Superior temporal gyrus (tissue), 1 donor: ENCODE measurements at regions not wholly inside any gene's neighbourhood (a gene's known extent, or its start where the extent isn't known, plus 50 kb on each side); places are given as distances from the start of the nearest gene placed in this dataset.
"Not testable (repeated sequence)": the region's sequence is repeated elsewhere in the genome, so short reads cannot be mapped to it uniquely, and the experiment has no call there.

ENCODE experiments used
- DNase-seq: peaks from one replicate; pipeline ENCODE4 v3.0.0-alpha.2; 2016; ENCODE audit errors: extremely low spot score

DNA sequence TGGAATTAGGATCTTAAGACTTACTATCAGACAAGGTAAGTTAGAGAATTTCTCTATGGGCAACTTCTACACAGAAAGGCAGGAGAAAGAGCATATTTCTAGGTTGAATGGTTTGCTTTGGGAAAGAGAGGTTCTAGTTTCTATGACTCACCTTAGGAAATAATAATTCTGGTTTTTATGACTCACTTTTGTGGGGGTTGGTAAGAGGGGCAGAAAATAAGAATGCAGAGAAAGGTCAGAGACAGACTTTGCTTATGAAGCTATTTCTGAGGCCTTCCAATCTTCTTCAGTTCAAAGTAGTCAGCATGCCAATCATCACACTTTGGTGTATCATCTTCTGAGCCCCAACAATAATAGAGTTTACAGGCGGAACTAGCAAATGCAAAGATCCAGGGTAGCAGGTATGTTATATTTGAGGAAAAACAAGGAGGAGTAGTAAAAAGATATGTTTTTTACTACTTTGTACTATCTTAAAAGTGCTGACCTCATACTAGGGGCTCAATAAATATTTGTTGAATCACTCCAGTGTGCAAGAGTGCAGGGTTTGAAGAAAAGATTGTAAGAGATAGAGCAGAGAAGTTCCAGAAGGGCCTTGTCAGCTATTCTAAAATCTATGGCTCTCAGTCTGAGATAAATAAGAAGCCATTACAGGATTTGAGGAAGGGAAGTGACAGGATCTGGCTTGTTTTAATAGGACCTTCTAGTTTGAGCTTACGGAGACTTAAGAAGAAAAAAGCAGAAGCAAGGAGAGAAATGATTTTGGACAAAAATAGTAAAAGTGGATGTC is 56.7 kb upstream of the LRFN5 start:
- no peak for DNase-seq

DNA sequence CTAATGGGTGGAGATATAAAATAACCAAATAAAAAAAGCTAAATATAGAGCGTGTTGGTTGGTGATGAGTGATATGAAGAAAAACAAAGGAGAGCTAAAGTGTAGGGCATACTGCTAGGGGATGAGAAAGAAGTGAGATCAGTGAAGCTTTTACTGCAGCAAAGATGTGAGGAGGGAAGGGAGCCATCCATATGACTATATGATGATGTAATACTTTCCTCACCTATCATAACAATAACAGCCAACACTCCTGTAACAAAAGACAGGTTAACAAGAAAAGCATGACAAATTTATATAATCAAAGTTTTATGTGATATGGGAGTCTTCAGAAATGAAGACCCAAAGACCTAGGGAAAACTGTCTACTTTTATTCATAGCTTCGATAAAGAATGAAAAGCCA is 57.4 kb upstream of the LRFN5 start:
- no peak for DNase-seq

DNA sequence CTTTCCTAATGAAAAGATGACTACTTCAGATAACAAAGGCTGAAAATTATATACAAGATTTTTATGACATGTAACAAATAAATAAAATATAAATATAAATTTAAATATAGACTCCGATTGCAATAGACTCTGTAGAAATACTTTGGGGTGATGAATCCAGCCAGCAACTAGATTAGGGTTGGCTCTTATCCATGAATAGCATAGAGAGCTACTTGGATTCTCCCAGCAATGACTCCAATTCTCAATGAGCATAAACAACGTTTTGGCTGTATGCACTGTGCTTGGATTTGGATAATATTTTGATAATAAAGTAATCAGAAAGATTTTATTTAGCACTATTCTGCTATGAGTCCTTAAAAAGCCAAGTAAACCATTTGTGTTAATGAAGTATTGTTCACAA is 58.0 kb upstream of the LRFN5 start:
- no peak for DNase-seq

DNA sequence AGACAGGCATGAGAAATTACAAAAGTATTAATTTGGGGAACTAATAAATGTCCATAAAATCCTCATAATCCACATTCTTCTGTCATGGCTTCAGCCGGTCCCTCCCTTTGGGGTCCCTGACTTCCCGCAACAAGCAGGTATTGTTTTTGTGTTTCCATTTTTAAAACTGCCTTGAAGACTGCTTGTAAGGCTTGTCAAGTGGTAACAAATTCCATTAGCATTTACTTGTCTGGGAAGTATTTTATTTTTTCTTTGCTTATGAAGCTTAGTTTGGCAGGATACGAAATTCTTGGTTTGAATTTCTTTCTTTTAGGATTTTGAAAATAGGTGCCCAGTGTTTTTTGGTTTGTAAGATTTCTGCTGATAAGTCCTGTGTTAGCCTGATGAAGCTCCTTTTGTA is 65.3 kb upstream of the LRFN5 start:
- DNase-seq = no peak

DNA sequence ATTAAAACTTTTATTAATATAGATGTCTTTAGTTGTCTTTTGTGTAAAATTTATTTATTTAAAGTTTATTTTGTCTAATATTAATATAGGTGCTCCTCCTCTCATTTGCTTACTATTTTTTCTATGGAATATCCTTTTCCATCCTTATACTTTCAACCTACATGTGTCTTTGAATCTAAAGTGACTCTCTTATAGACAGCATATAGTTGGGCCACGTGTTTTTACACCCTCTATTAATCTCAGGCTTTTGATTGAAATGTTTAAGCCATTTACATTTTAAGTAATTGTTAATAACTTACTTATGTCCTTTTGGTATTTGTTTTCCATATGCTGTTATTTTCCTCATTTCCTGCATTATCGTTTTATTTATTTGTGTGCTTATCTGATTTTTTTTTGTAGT is 74.4 kb upstream of the LRFN5 start:
- no peak for DNase-seq

GRCh38 chr14:41521891-41522290 is 84.8 kb upstream of the LRFN5 start:
- no peak for DNase-seq

DNA sequence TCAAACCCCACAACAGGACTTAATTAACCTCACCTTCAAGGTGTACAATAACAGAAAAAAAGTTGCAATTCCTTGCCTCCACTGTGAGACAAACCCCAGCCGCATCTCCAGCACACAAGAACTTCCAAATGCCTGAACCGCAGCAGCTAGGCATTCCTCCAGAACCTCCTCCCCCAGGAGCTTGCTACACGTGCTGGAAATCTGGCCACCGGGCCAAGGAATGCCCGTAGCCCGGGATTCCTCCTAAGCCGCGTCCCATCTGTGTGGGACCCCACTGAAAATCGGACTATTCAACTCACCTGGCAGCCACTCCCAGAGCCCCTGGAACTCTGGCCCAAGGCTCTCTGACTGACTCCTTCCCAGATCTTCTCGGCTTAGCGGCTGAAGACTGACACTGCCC is 88.6 kb upstream of the LRFN5 start:
- not testable (repeated sequence) for DNase-seq

GRCh38 chr14:41506552-41506951 is 100.1 kb upstream of the LRFN5 start:
- no peak for DNase-seq

DNA sequence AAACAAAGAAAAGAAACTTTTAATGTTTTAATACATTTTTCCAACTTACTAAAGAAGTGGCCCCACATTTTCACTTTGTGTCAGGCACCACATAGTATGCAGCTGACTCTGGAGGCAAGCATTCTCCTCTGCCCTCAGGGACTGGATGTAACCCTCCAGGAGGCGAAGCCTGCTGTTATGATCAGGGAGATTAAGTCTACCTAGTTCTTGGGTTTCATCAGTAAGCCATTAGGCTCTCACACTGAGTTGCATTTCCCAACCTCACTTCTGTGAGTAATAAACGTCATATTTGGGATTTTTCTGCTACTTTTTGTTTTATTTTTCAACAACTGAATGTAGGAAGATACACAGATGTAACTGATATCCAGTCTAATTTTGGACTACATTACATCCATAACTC is 101.2 kb upstream of the LRFN5 start:
- no peak for DNase-seq

DNA sequence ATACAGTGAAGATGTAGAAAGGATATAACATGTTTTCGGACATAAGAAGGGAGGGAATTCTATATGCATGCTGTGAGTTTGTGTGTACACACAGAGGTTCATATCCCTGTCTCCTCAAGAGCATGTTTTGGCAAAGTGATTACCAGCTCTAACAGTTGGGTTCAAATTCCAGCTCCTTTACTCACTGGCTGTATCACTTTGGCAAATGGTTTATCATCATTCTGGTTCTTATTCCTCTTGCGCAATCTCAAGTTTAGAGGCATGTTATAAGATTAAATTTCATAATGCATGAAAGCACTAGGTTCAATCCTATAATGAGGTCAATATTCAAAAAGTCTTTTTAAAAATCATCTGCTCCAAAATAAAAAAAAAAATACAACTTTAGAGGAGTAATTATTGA is 107.7 kb upstream of the LRFN5 start:
- no peak for DNase-seq

GRCh38 chr14:41490323-41490722 is 116.4 kb upstream of the LRFN5 start:
- no peak for DNase-seq

GRCh38 chr14:41489315-41489972 is 117.2 kb upstream of the LRFN5 start:
- DNase-seq = no peak

DNA sequence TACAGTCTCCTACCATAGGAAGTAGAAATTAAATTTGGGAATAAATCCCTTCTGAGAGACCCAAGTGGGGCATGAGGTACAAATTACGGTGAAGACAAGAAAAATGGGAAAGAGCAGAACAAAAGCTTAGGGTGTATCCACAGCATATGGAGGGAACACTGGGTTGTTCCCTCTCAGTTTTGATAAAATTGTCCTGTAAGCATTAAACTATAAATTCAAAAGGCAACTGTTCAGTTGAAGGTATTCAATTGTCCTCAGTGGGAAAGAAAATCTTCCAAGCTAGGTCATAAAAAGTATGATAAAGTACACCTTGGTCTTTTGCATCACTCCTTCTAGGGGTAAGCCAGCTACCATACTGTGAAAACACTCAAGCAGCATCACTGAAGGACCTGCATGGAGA is 118.3 kb upstream of the LRFN5 start:
- DNase-seq = no peak

DNA sequence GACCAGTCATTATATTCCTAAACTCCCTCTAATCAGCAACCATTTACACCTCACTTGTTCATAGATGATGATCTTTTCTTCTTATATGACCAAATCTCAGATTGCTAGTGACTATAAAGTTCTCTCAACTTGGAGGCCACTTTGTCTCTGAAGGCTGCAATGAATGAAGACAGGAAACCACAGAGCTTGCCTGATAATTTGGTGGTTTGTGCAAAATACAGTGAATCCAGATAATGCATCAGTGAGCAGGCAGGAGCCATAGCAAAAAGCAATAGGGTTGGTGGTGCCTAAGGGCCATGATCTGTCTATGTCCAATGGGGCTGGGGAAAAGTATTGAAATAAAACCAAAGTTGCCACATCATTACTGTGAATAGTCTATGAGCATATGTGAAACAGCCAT is 123.8 kb upstream of the LRFN5 start:
- no peak for DNase-seq

GRCh38 chr14:41476526-41476925 is 130.2 kb upstream of the LRFN5 start:
- no peak for DNase-seq

GRCh38 chr14:41461380-41461779 is 145.3 kb upstream of the LRFN5 start:
- DNase-seq = no peak

DNA sequence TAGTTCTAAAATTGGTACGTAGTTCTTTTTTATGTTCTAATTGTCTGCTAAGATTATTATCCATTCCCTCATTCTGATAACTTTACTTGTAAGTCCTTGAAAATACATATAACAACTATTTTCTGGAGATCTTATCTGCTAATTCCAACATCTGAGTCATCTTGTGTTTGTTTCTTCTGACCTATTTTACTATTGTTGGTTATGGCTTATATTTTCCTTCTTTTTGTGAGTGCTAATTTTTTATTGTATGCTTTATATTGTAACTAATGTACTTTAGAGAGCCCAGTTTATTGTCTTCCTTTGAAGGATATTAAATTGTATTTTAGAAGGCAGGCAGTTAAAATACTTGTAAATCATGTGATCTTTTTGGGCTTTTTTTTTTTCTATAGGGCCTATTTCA is 149.3 kb upstream of the LRFN5 start:
- no peak for DNase-seq

GRCh38 chr14:41449066-41449465 is 157.6 kb upstream of the LRFN5 start:
- no peak for DNase-seq

DNA sequence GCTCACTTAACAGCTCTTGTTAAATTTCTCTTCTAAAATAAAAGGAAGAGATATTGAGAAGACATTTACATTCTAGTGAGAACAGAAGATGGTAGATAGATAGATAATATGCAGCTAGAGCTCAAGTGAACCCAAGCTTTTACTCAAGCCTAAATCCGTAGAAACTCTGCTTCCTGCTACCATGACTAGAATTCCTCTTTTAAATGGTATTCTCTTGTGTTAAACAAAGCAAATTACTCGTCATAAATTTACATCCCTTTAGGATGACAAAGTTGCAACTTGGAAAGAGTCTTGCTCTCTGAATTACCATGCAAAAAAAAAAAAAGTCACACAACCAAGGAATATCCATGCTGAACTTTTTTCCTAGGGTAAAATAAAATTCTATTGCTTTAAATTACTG is 160.7 kb upstream of the LRFN5 start:
- DNase-seq = no peak

GRCh38 chr14:41423503-41423902 is 183.2 kb upstream of the LRFN5 start:
- no peak for DNase-seq

DNA sequence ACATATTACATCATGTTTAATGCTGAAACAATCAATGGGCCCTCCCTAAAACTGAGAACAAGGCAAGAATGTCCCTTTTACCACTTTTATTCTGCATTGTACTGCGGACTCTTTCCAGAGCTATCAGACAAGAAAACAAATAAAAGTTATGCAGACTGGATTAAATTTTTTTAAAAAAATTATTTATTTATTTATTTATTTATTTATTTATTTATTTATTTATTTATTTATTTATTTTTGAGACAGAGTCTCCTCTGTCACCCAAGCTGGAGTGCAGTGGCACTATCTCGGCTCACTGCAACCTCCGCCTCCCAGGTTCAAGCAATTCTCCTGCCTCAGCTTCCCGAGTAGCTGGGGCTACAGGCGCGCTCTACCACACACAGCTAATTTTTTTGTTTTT is 185.4 kb upstream of the LRFN5 start:
- DNase-seq = not testable (repeated sequence)

DNA sequence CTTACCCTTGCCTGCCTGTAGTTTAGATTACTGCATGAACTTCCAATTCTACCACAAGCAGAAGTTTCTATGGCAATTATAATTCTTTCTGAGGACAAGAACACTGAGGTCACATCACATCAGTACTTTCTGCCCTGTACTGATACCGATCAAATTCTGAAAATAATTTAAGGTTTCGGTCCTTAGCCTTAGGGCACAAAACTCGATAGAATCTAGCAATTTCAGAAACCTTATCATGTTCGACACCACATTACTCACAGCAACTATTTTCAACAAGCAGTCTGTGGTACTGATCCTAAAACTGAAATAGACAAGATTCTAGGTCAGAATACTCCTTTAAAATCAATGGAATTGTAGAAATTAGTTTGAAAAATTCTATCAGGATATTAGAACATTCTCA is 187.0 kb upstream of the LRFN5 start:
- no peak for DNase-seq

GRCh38 chr14:41418851-41419250 is 187.8 kb upstream of the LRFN5 start:
- no peak for DNase-seq

GRCh38 chr14:41409806-41410205 is 196.9 kb upstream of the LRFN5 start:
- DNase-seq = no peak
